Inflammatory macrophage treated with lipopolysaccharide for 1 hour (primary cell): ENCODE measurements at regions not wholly inside any gene's neighbourhood (a gene's known extent, or its start where the extent isn't known, plus 50 kb on each side); places are given as distances from the start of the nearest gene placed in this dataset.
"Not testable (repeated sequence)": the region's sequence is repeated elsewhere in the genome, so short reads cannot be mapped to it uniquely, and the experiment has no call there.

Source experiments
- DNase-seq, 2 donors: peaks; one replicate each; pipeline ENCODE4 v3.0.0-alpha.2; 2020 to 2022

GRCh38 chr1:188514917-188515316, 1686.2 kb downstream of the PLA2G4A start:
- DNase-seq: no peak

GRCh38 chr1:188517139-188517538, 1688.4 kb downstream of the PLA2G4A start:
- no peak for DNase-seq

GRCh38 chr1:188551176-188551575, 1722.4 kb downstream of the PLA2G4A start:
- no peak for DNase-seq

- no peak for DNase-seq
Measured at GRCh38 chr1:188557053-188557452, 1728.3 kb downstream of the PLA2G4A start.

- no peak for DNase-seq
Measured at GRCh38 chr1:188582911-188583532, 1754.3 kb downstream of the PLA2G4A start.

GRCh38 chr1:188584119-188584518, 1755.4 kb downstream of the PLA2G4A start:
- DNase-seq: no peak

- DNase-seq: no peak
Measured at GRCh38 chr1:188590641-188591040, 1761.9 kb downstream of the PLA2G4A start.

GRCh38 chr1:188594542-188595235, 1765.9 kb downstream of the PLA2G4A start:
- peak in 1 of 2 donors; percentile 0 for DNase-seq

GRCh38 chr1:188599313-188599712, 1770.6 kb downstream of the PLA2G4A start:
- DNase-seq: no peak

- no peak for DNase-seq
Measured at GRCh38 chr1:188611432-188611831, 1782.7 kb downstream of the PLA2G4A start.

GRCh38 chr1:188615321-188615720, 1786.6 kb downstream of the PLA2G4A start:
- DNase-seq: no peak

GRCh38 chr1:188620236-188620635, 1791.5 kb downstream of the PLA2G4A start:
- no peak for DNase-seq

- DNase-seq: no peak
Measured at GRCh38 chr1:188641566-188642211, 1812.9 kb downstream of the PLA2G4A start.

- no peak for DNase-seq
Measured at GRCh38 chr1:188642704-188643103, 1814.0 kb downstream of the PLA2G4A start.

GRCh38 chr1:188652678-188653077, 1823.9 kb downstream of the PLA2G4A start:
- DNase-seq: no peak

- DNase-seq: not testable (repeated sequence)
Measured at GRCh38 chr1:188655966-188656365, 1821.7 kb downstream of the BRINP3 start.

GRCh38 chr1:188660572-188660971, 1817.1 kb downstream of the BRINP3 start:
- no peak for DNase-seq

- DNase-seq: no peak
Measured at GRCh38 chr1:188665477-188665876, 1812.2 kb downstream of the BRINP3 start.

GRCh38 chr1:188668083-188668482, 1809.6 kb downstream of the BRINP3 start:
- DNase-seq: no peak

GRCh38 chr1:188669728-188670382, 1807.8 kb downstream of the BRINP3 start:
- DNase-seq: no peak

GRCh38 chr1:188670837-188671236, 1806.8 kb downstream of the BRINP3 start:
- no peak for DNase-seq

- DNase-seq: no peak
Measured at GRCh38 chr1:188672153-188672552, 1805.5 kb downstream of the BRINP3 start.

GRCh38 chr1:188689542-188689941, 1788.1 kb downstream of the BRINP3 start:
- DNase-seq: no peak

- DNase-seq: no peak
Measured at GRCh38 chr1:188700116-188700515, 1777.5 kb downstream of the BRINP3 start.
